ENCODE measurements at regions not wholly inside any gene's neighbourhood (a gene's known extent, or its start where the extent isn't known, plus 50 kb on each side); places are given as distances from the start of the nearest gene placed in this dataset.

DNA sequence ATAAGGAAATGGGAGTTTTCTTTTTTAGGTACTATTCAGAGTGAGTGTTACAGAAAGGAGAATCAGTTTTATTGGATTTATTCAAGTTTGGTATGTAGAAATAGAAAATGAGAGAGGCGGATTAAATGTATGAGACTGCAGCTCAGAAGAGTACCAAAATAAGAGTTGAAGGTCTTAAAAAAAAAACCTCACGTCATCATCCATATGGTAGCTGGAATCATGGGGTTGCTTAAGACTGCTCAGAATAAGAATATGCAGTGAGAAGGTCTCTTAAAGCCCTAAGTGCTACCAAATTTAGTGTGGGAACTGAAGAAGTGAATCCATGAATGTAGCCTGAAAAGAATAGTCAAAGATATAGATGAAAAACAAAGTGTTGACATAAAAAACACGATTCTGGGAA, 825.5 kb upstream of the SEL1L start:
- TF ChIP-seq POLR2AphosphoS5 (IDR thresholded peaks at IDR 0.05; ENCODE audit: borderline replicate concordance, low read depth, low read length), result no peak
- no peak for TF ChIP-seq FOXP2 (optimal IDR thresholded peaks at IDR 0.05; ENCODE audit: control extremely low read depth, extremely low read length, insufficient read depth)
- no peak for TF ChIP-seq EZH2 (IDR thresholded peaks at IDR 0.05)
